Inflammatory macrophage treated with lipopolysaccharide for 4 hours (primary cell): ENCODE measurements at regions not wholly inside any gene's neighbourhood (a gene's known extent, or its start where the extent isn't known, plus 50 kb on each side); places are given as distances from the start of the nearest gene placed in this dataset.

Experiments used
- DNase-seq: peaks from one replicate; pipeline ENCODE4 v3.0.0-alpha.2; 2020

- DNase-seq = no peak
Measured at GRCh38 chr17:63349478-63350000, 96.6 kb downstream of the CYB561 start.

- DNase-seq = no peak
Measured at GRCh38 chr17:63350364-63350763, 95.7 kb downstream of the CYB561 start.

GRCh38 chr17:63354256-63354655 is 91.8 kb downstream of the CYB561 start:
- DNase-seq = no peak

GRCh38 chr17:63356337-63356757 is 89.8 kb downstream of the CYB561 start:
- no peak for DNase-seq

GRCh38 chr17:63358111-63358839 is 87.8 kb downstream of the CYB561 start:
- no peak for DNase-seq

- no peak for DNase-seq
Measured at GRCh38 chr17:63358956-63359355, 87.2 kb downstream of the CYB561 start.

- no peak for DNase-seq
Measured at GRCh38 chr17:63361182-63361581, 84.9 kb downstream of the CYB561 start.

- no peak for DNase-seq
Measured at GRCh38 chr17:63362115-63362514, 84.0 kb downstream of the CYB561 start.

GRCh38 chr17:63364387-63364786 is 81.7 kb downstream of the CYB561 start:
- DNase-seq = no peak

GRCh38 chr17:63364944-63365343 is 81.2 kb downstream of the CYB561 start:
- no peak for DNase-seq

GRCh38 chr17:63365366-63366240 is 80.5 kb downstream of the CYB561 start:
- DNase-seq = no peak

GRCh38 chr17:63366241-63366566 is 79.9 kb downstream of the CYB561 start:
- DNase-seq = no peak

- DNase-seq = peak; percentile 72
Measured at GRCh38 chr17:63369233-63369632, 76.9 kb downstream of the CYB561 start.

- no peak for DNase-seq
Measured at GRCh38 chr17:63370696-63371095, 75.4 kb downstream of the CYB561 start.

- no peak for DNase-seq
Measured at GRCh38 chr17:63376949-63377348, 69.2 kb downstream of the CYB561 start.

- peak; percentile 8 for DNase-seq
Measured at GRCh38 chr17:63378411-63379375, 67.4 kb downstream of the CYB561 start.

- DNase-seq = no peak
Measured at GRCh38 chr17:63379636-63380035, 66.5 kb downstream of the CYB561 start.

GRCh38 chr17:63381101-63381729 is 64.9 kb downstream of the CYB561 start:
- DNase-seq = no peak

GRCh38 chr17:63382136-63382535 is 64.0 kb downstream of the CYB561 start:
- DNase-seq = no peak
